Vagina (tissue), 2 donors: ENCODE measurements at regions not wholly inside any gene's neighbourhood (a gene's known extent, or its start where the extent isn't known, plus 50 kb on each side); places are given as distances from the start of the nearest gene placed in this dataset.

ENCODE experiments used
- CTCF ChIP-seq, 3 experiments: fragments of 450-650 bp in 2 of 3; fragments of 200-600 bp in 1 of 3; sonication (generic) in 1 of 3; IDR thresholded peaks; one replicate each; pipeline ENCODE4 v1.5.1; 2017 to 2019; ENCODE audit warnings: antibody characterized with exemption in 3 of 3, mild to moderate bottlenecking in 2 of 3, moderate library complexity in 2 of 3
- POLR2AphosphoS5 ChIP-seq, 2 donors: sonication (generic); formaldehyde crosslinking; IDR thresholded peaks; one replicate each; pipeline ENCODE4 v1.9.0; 2017; ENCODE audit warnings: antibody characterized with exemption in 2 of 2, mild to moderate bottlenecking in 2 of 2, low read depth in 1 of 2; ENCODE audit not compliant: insufficient read depth in 1 of 2

GRCh38 chr9:7615344-7615743, 184.2 kb downstream of the DMAC1 start:
- no peak for TF ChIP-seq POLR2AphosphoS5 (IDR thresholded peaks at IDR 0.05; ENCODE audit: insufficient read depth in 1 of 2, low read depth in 1 of 2)
- no peak for TF ChIP-seq CTCF (IDR thresholded peaks at IDR 0.05)
